ENCODE measurements at regions not wholly inside any gene's neighbourhood (a gene's known extent, or its start where the extent isn't known, plus 50 kb on each side); places are given as distances from the start of the nearest gene placed in this dataset.
"Not testable (repeated sequence)": the region's sequence is repeated elsewhere in the genome, so short reads cannot be mapped to it uniquely, and the experiment has no call there.

- DNase-seq: no peak
Observed at GRCh38 chr20:28562510-28562898, 2695.0 kb upstream of the DEFB115 start.

- DNase-seq: not testable (repeated sequence)
Observed at GRCh38 chr20:28562899-28563521, 2694.5 kb upstream of the DEFB115 start.

- not testable (repeated sequence) for DNase-seq
Observed at GRCh38 chr20:28564024-28564423, 2693.4 kb upstream of the DEFB115 start.

- DNase-seq: not testable (repeated sequence)
Observed at GRCh38 chr20:28564688-28565463, 2692.6 kb upstream of the DEFB115 start.

- DNase-seq: not testable (repeated sequence)
Observed at GRCh38 chr20:28575991-28576390, 2681.5 kb upstream of the DEFB115 start.

GRCh38 chr20:28591680-28592079 is 2665.8 kb upstream of the DEFB115 start:
- not testable (repeated sequence) for DNase-seq

- DNase-seq: not testable (repeated sequence)
Observed at GRCh38 chr20:28593383-28593782, 2664.1 kb upstream of the DEFB115 start.

- DNase-seq: not testable (repeated sequence)
Observed at GRCh38 chr20:28594476-28594875, 2663.0 kb upstream of the DEFB115 start.

GRCh38 chr20:28602006-28602402 is 2655.5 kb upstream of the DEFB115 start:
- not testable (repeated sequence) for DNase-seq

- peak; percentile 82 for DNase-seq
Observed at GRCh38 chr20:28602403-28603217, 2654.9 kb upstream of the DEFB115 start.

- DNase-seq: not testable (repeated sequence)
Observed at GRCh38 chr20:28603218-28603577, 2654.3 kb upstream of the DEFB115 start.

GRCh38 chr20:28616354-28616753 is 2641.1 kb upstream of the DEFB115 start:
- no peak for DNase-seq

- DNase-seq: not testable (repeated sequence)
Observed at GRCh38 chr20:28619956-28620651, 2637.4 kb upstream of the DEFB115 start.

- DNase-seq: not testable (repeated sequence)
Observed at GRCh38 chr20:28625112-28625511, 2632.4 kb upstream of the DEFB115 start.

- DNase-seq: not testable (repeated sequence)
Observed at GRCh38 chr20:28640831-28641230, 2616.6 kb upstream of the DEFB115 start.
